H9 (cell line): ENCODE measurements at regions not wholly inside any gene's neighbourhood (a gene's known extent, or its start where the extent isn't known, plus 50 kb on each side); places are given as distances from the start of the nearest gene placed in this dataset.

ENCODE experiments used
- DNase-seq: peaks from one replicate; pipeline ENCODE4 v3.0.0-alpha.2; 2017
- H2AFZ ChIP-seq: one replicate; pipeline ENCODE4 v1.6.1; 2013; ENCODE audit warnings: mild to moderate bottlenecking, low read length, control low read depth, moderate library complexity
- H2AK5ac ChIP-seq: 2 replicates; pipeline ENCODE4 v1.6.1; 2013; ENCODE audit warnings: low read length, control low read depth, mixed read lengths; ENCODE audit not compliant: insufficient read length
- H2BK120ac ChIP-seq: one replicate; pipeline ENCODE4 v1.6.1; 2013; ENCODE audit warnings: low read depth, mild to moderate bottlenecking, low read length, control low read depth, inconsistent platforms; ENCODE audit not compliant: poor library complexity, severe bottlenecking
- H2BK12ac ChIP-seq: 2 replicates; pipeline ENCODE4 v1.6.1; 2013; ENCODE audit warnings: low read length, control low read depth, mixed read lengths, low read depth; ENCODE audit not compliant: insufficient read length
- H2BK15ac ChIP-seq: 2 replicates; pipeline ENCODE4 v1.6.1; 2013; ENCODE audit warnings: low read depth, low read length, control low read depth
- H2BK20ac ChIP-seq: one replicate; pipeline ENCODE4 v1.6.1; 2013; ENCODE audit warnings: low read depth, mild to moderate bottlenecking, low read length, control low read depth, inconsistent platforms; ENCODE audit not compliant: poor library complexity, severe bottlenecking
- H2BK5ac ChIP-seq: 2 replicates; pipeline ENCODE4 v1.6.1; 2013; ENCODE audit warnings: low read length, control low read depth, mixed read lengths; ENCODE audit not compliant: insufficient read length
- H3K14ac ChIP-seq: 2 replicates; pipeline ENCODE4 v1.6.1; 2013; ENCODE audit warnings: low read length, control low read depth; ENCODE audit not compliant: insufficient read depth
- H3K18ac ChIP-seq: 2 replicates; pipeline ENCODE4 v1.6.1; 2013; ENCODE audit warnings: low read depth, mild to moderate bottlenecking, mixed read lengths, low read length, control low read depth; ENCODE audit not compliant: insufficient read length
- H3K23ac ChIP-seq: 2 replicates; pipeline ENCODE4 v1.6.1; 2013; ENCODE audit warnings: low read length, control low read depth, mixed read lengths, low read depth; ENCODE audit not compliant: insufficient read length
- H3K23me2 ChIP-seq: 2 replicates; pipeline ENCODE4 v1.6.1; 2013; ENCODE audit warnings: low read depth, mild to moderate bottlenecking, mixed read lengths, low read length, control low read depth; ENCODE audit not compliant: insufficient read length, poor library complexity, severe bottlenecking
- H3K27ac ChIP-seq: 2 replicates; pipeline ENCODE4 v1.5.1; 2013; ENCODE audit warnings: low read length, control low read depth, mixed read lengths, low read depth; ENCODE audit not compliant: insufficient read length
- H3K27me3 ChIP-seq: 2 replicates; pipeline ENCODE4 v1.6.1; 2013; ENCODE audit warnings: low read length, control low read depth, inconsistent platforms; ENCODE audit not compliant: insufficient read depth
- H3K4ac ChIP-seq: 2 replicates; pipeline ENCODE4 v1.6.1; 2013; ENCODE audit warnings: low read depth, mild to moderate bottlenecking, control low read depth, inconsistent platforms, low read length, moderate library complexity
- H3K4me1 ChIP-seq: 2 replicates; pipeline ENCODE4 v1.6.1; 2013; ENCODE audit warnings: low read length, control low read depth, inconsistent platforms; ENCODE audit not compliant: insufficient read depth
- H3K4me2 ChIP-seq: 2 replicates; pipeline ENCODE4 v1.6.1; 2013; ENCODE audit warnings: low read length, control low read depth, mixed read lengths; ENCODE audit not compliant: insufficient read length, insufficient read depth
- H3K56ac ChIP-seq: 2 replicates; pipeline ENCODE4 v1.6.1; 2013; ENCODE audit warnings: low read depth, mild to moderate bottlenecking, mixed read lengths, low read length, control low read depth; ENCODE audit not compliant: insufficient read length
- H3K79me1 ChIP-seq: 2 replicates; pipeline ENCODE4 v1.6.1; 2013; ENCODE audit warnings: low read depth, mild to moderate bottlenecking, moderate library complexity, low read length, control low read depth, inconsistent platforms; ENCODE audit not compliant: insufficient read depth, poor library complexity, severe bottlenecking
- H3K79me2 ChIP-seq: 2 replicates; pipeline ENCODE4 v1.6.1; 2013; ENCODE audit warnings: low read length, control low read depth, inconsistent platforms; ENCODE audit not compliant: insufficient read depth
- H3K9ac ChIP-seq: 2 replicates; pipeline ENCODE4 v1.6.1; 2013; ENCODE audit warnings: low read length, control low read depth, mixed read lengths; ENCODE audit not compliant: insufficient read length; ENCODE audit errors: extremely low read depth
- H3K9me3 ChIP-seq: one replicate; pipeline ENCODE4 v1.6.1; 2013; ENCODE audit warnings: low read depth, low read length, inconsistent platforms; ENCODE audit not compliant: control insufficient read depth
- H3T11ph ChIP-seq: one replicate; pipeline ENCODE4 v1.6.1; 2013; ENCODE audit warnings: mild to moderate bottlenecking, low read length, control low read depth, inconsistent platforms
- H4K20me1 ChIP-seq: one replicate; pipeline ENCODE4 v1.6.1; 2013; ENCODE audit not compliant: control insufficient read depth, insufficient read length, insufficient read depth
- H4K5ac ChIP-seq: 2 replicates; pipeline ENCODE4 v1.6.1; 2013; ENCODE audit warnings: low read depth, mild to moderate bottlenecking, mixed read lengths, low read length, control low read depth; ENCODE audit not compliant: insufficient read length
- H4K8ac ChIP-seq: replicated peaks from 2 replicates; pipeline ENCODE4 v1.6.1; 2013; ENCODE audit warnings: low read length, control low read depth, mixed read lengths, low read depth; ENCODE audit not compliant: insufficient read length
- H4K91ac ChIP-seq: 2 replicates; pipeline ENCODE4 v1.6.1; 2013; ENCODE audit warnings: low read depth, mild to moderate bottlenecking, moderate library complexity, mixed read lengths, low read length, control low read depth; ENCODE audit not compliant: insufficient read length
- H3K27ac Mint-ChIP-seq, 3 experiments: 2 replicates in 2 of 3; 3 replicates in 1 of 3; pipeline ENCODE4 v1.8.0; 2020 to 2021; ENCODE audit warnings: mixed read lengths in 3 of 3, mild to moderate bottlenecking in 1 of 3, moderate library complexity in 1 of 3
- H3K27me3 Mint-ChIP-seq: 2 replicates; pipeline ENCODE4 v1.8.0; 2021; ENCODE audit warnings: low read depth, mild to moderate bottlenecking, moderate library complexity, mixed read lengths
- H3K36me3 Mint-ChIP-seq, 3 experiments: 2 replicates in 2 of 3; 3 replicates in 1 of 3; pipeline ENCODE4 v1.8.0; 2020 to 2021; ENCODE audit warnings: low read depth in 3 of 3, mixed read lengths in 3 of 3; ENCODE audit not compliant: insufficient read depth in 1 of 3
- H3K4me1 Mint-ChIP-seq, 2 experiments: 2 replicates each; pipeline ENCODE4 v1.8.0; 2020; ENCODE audit warnings: mixed read lengths in 2 of 2
- H3K4me3 Mint-ChIP-seq, 2 experiments: 2 replicates in 1 of 2; 3 replicates in 1 of 2; pipeline ENCODE4 v1.8.0; 2020 to 2021; ENCODE audit warnings: mild to moderate bottlenecking in 2 of 2, mixed read lengths in 2 of 2, moderate library complexity in 1 of 2
- H3K9me3 Mint-ChIP-seq, 2 experiments: 2 replicates in 1 of 2; 3 replicates in 1 of 2; pipeline ENCODE4 v1.8.0; 2020; ENCODE audit warnings: mild to moderate bottlenecking in 2 of 2, mixed read lengths in 2 of 2, moderate library complexity in 1 of 2
- CTCF ChIP-seq: fragments of 200-600 bp; sonication (generic); conservative IDR thresholded peaks from 3 replicates; pipeline ENCODE4 v1.8.0; 2021; ENCODE audit warnings: antibody characterized with exemption, mild to moderate bottlenecking
- WGBS: extraction: QIAGEN DNeasy Blood & Tissue Kit; methylation state at CpG from one replicate; pipeline ENCODE4 v1.1.7; 2013; ENCODE audit warnings: missing lambda C conversion rate, low lambda C conversion rate, mixed read lengths; ENCODE audit not compliant: insufficient read length; ENCODE audit errors: extremely low coverage; 5-methylcytosine and 5-hydroxymethylcytosine counted together

GRCh38 chr12:94781835-94782234 is 131.5 kb upstream of the TMCC3 start:
- Histone ChIP-seq H3K4me2 (no peak overlapping the region), H2AFZ (no peak overlapping the region), H3K23me2 (no peaks in the 10 kb centered on the region), H3K27me3 (no peaks in the 10 kb centered on the region), H3K18ac (no peak overlapping the region), H2BK20ac (no peak overlapping the region), H3K23ac (no peak overlapping the region), H3T11ph (no peak overlapping the region), H2BK120ac (no peak overlapping the region), H4K8ac (no peak overlapping the region), H4K5ac (no peak overlapping the region), H3K14ac (no peak overlapping the region), H3K4ac (no peak overlapping the region), H4K20me1 (no peaks in the 10 kb centered on the region), H3K79me2 (no peaks in the 10 kb centered on the region), H2BK5ac (no peak overlapping the region), H3K27ac (no peak overlapping the region), H2BK15ac (no peak overlapping the region), H2AK5ac (no peak overlapping the region), H2BK12ac (no peak overlapping the region), H3K56ac (no peak overlapping the region), H3K9ac (no peak overlapping the region), H3K79me1 (no peaks in the 10 kb centered on the region), H3K4me1 (no peaks in the 10 kb centered on the region; the same call in 1 of the 2 replicates), H3K9me3 (no peaks in the 10 kb centered on the region), H4K91ac (no peak overlapping the region)
- Mint-ChIP-seq H3K9me3 (peaks cover 0 to 4% of the 10 kb centered on the region in 2 experiments; a peak in 1 of 5 replicates), H3K36me3 (no peaks in the 10 kb centered on the region; a peak in 1 of 7 replicates), H3K4me3 (no peak overlapping the region), H3K27me3 (peaks cover 3% of the 10 kb centered on the region; the same call in 1 of the 2 replicates), H3K27ac (no peak overlapping the region), H3K4me1 (peaks cover 6 to 7% of the 10 kb centered on the region in 2 experiments; a peak in 3 of 4 replicates)
- no peak for DNase-seq
- no CpG with 5 or more reads among the region's 2 CpGs for WGBS
- no peak for TF ChIP-seq CTCF
